ENCODE measurements at regions not wholly inside any gene's neighbourhood (a gene's known extent, or its start where the extent isn't known, plus 50 kb on each side); places are given as distances from the start of the nearest gene placed in this dataset.
"Not testable (repeated sequence)": the region's sequence is repeated elsewhere in the genome, so short reads cannot be mapped to it uniquely, and the experiment has no call there.

GRCh38 chr20:52035977-52036376 lies 155.6 kb downstream of the ZFP64 start:
- no peak for DNase-seq
- Histone ChIP-seq H3K36me3 (no peaks in the 10 kb centered on the region), H3K27ac (no peak overlapping the region), H3K4me3 (ENCODE audit: low read depth, low read length) (no peak overlapping the region), H3K27me3 (ENCODE audit: insufficient read depth, low read depth, severe bottlenecking) (no peaks in the 10 kb centered on the region), H3K9me3 (ENCODE audit: severe bottlenecking) (no peaks in the 10 kb centered on the region)
- TF ChIP-seq CTCF (IDR thresholded peaks at IDR 0.05; ENCODE audit: low read depth, low read length) = no peak

- no peak overlapping the region for H3K27ac ChIP-seq
- H3K36me3 ChIP-seq = no peaks in the 10 kb centered on the region
- H3K4me3 ChIP-seq (ENCODE audit: low read depth, low read length) = no peak overlapping the region
- no peak for TF ChIP-seq CTCF (IDR thresholded peaks at IDR 0.05; ENCODE audit: low read depth, low read length)
- H3K27me3 ChIP-seq (ENCODE audit: insufficient read depth, low read depth, severe bottlenecking) = no peaks in the 10 kb centered on the region
- H3K9me3 ChIP-seq (ENCODE audit: severe bottlenecking) = no peaks in the 10 kb centered on the region
- DNase-seq = no peak
These were observed 156.1 kb downstream of the ZFP64 start for GRCh38 chr20:52035498-52035897.

- no peak overlapping the region for H3K27ac ChIP-seq
- no peaks in the 10 kb centered on the region for H3K9me3 ChIP-seq (ENCODE audit: severe bottlenecking)
- no peak overlapping the region for H3K4me3 ChIP-seq (ENCODE audit: low read depth, low read length)
- H3K27me3 ChIP-seq (ENCODE audit: insufficient read depth, low read depth, severe bottlenecking) = no peaks in the 10 kb centered on the region
- no peak for TF ChIP-seq CTCF (IDR thresholded peaks at IDR 0.05; ENCODE audit: low read depth, low read length)
- DNase-seq = no peak
- H3K36me3 ChIP-seq = no peaks in the 10 kb centered on the region
These were observed 157.0 kb downstream of the ZFP64 start for GRCh38 chr20:52034581-52034980.

GRCh38 chr20:52033313-52033712 lies 158.3 kb downstream of the ZFP64 start:
- Histone ChIP-seq H3K4me3 (ENCODE audit: low read depth, low read length) (no peak overlapping the region), H3K36me3 (no peaks in the 10 kb centered on the region), H3K9me3 (ENCODE audit: severe bottlenecking) (no peaks in the 10 kb centered on the region), H3K27ac (no peak overlapping the region), H3K27me3 (ENCODE audit: insufficient read depth, low read depth, severe bottlenecking) (no peaks in the 10 kb centered on the region)
- no peak for TF ChIP-seq CTCF (IDR thresholded peaks at IDR 0.05; ENCODE audit: low read depth, low read length)
- no peak for DNase-seq

GRCh38 chr20:52032304-52032683 lies 159.3 kb downstream of the ZFP64 start:
- not testable (repeated sequence) for H3K27ac ChIP-seq; H3K36me3 ChIP-seq; H3K27me3 ChIP-seq (ENCODE audit: insufficient read depth, low read depth, severe bottlenecking); DNase-seq; H3K4me3 ChIP-seq (ENCODE audit: low read depth, low read length); H3K9me3 ChIP-seq (ENCODE audit: severe bottlenecking)

- H3K27me3 ChIP-seq (ENCODE audit: insufficient read depth, low read depth, severe bottlenecking) = no peaks in the 10 kb centered on the region
- no peaks in the 10 kb centered on the region for H3K9me3 ChIP-seq (ENCODE audit: severe bottlenecking)
- no peak for DNase-seq
- H3K4me3 ChIP-seq (ENCODE audit: low read depth, low read length) = no peak overlapping the region
- no peak for TF ChIP-seq CTCF (IDR thresholded peaks at IDR 0.05; ENCODE audit: low read depth, low read length)
- no peak overlapping the region for H3K27ac ChIP-seq
- H3K36me3 ChIP-seq = no peaks in the 10 kb centered on the region
These were observed 159.8 kb downstream of the ZFP64 start for GRCh38 chr20:52031563-52032303.
